ENCODE measurements at regions not wholly inside any gene's neighbourhood (a gene's known extent, or its start where the extent isn't known, plus 50 kb on each side); places are given as distances from the start of the nearest gene placed in this dataset.

- no peak overlapping the region for H3K27ac ChIP-seq (ENCODE audit: low read depth in 1 of 2, low read length in 1 of 2)
- H3K4me3 ChIP-seq: no peak overlapping the region
- H3K36me3 ChIP-seq (ENCODE audit: control insufficient read depth in 4 of 4, insufficient read depth in 4 of 4, low read length in 4 of 4): no peaks in the 10 kb centered on the region
- H3K9me3 ChIP-seq (ENCODE audit: control insufficient read depth in 4 of 4, insufficient read depth in 3 of 4, low read length in 3 of 4): no peaks in the 10 kb centered on the region
- no peak overlapping the region for H3K9ac ChIP-seq (ENCODE audit: insufficient read depth in 1 of 2, low read length in 2 of 2)
- DNase-seq: no peak
- H3K4me1 ChIP-seq (ENCODE audit: control insufficient read depth in 5 of 5, insufficient read depth in 5 of 5, low read length in 5 of 5): no peaks in the 10 kb centered on the region
- WGBS, 2 donors: 68 to 82% methylated on average over 2 of the region's 2 CpGs
- TF ChIP-seq CTCF (IDR thresholded peaks at IDR 0.05; ENCODE audit: control extremely low read depth, extremely low read depth): no peak
- H3K27me3 ChIP-seq (ENCODE audit: control insufficient read depth in 3 of 3, insufficient read depth in 3 of 3, low read length in 2 of 3): no peaks in the 10 kb centered on the region
- ATAC-seq (ENCODE audit: insufficient read depth, low FRiP score): no peak
Measured at GRCh38 chr6:7035837-7036249, 71.9 kb upstream of the RREB1 start.

- no peak overlapping the region for H3K9ac ChIP-seq (ENCODE audit: insufficient read depth in 1 of 2, low read length in 2 of 2)
- H3K4me3 ChIP-seq: no peak overlapping the region
- ATAC-seq (ENCODE audit: insufficient read depth, low FRiP score) (no peak), DNase-seq (no peak)
- H3K27me3 ChIP-seq (ENCODE audit: control insufficient read depth in 3 of 3, insufficient read depth in 3 of 3, low read length in 2 of 3): no peaks in the 10 kb centered on the region
- H3K9me3 ChIP-seq (ENCODE audit: control insufficient read depth in 4 of 4, insufficient read depth in 3 of 4, low read length in 3 of 4): no peaks in the 10 kb centered on the region
- 45 to 71% methylated on average over 3 of the region's 3 CpGs for WGBS, 2 donors
- no peaks in the 10 kb centered on the region for H3K36me3 ChIP-seq (ENCODE audit: control insufficient read depth in 4 of 4, insufficient read depth in 4 of 4, low read length in 4 of 4)
- H3K27ac ChIP-seq (ENCODE audit: low read depth in 1 of 2, low read length in 1 of 2): no peak overlapping the region
- peaks cover 0 to 4% (median 0%) of the 10 kb centered on the region in 5 donors for H3K4me1 ChIP-seq (ENCODE audit: control insufficient read depth in 5 of 5, insufficient read depth in 5 of 5, low read length in 5 of 5)
- TF ChIP-seq CTCF (IDR thresholded peaks at IDR 0.05; ENCODE audit: control extremely low read depth, extremely low read depth): no peak
Measured at GRCh38 chr6:7041511-7042026, 66.2 kb upstream of the RREB1 start.

DNA sequence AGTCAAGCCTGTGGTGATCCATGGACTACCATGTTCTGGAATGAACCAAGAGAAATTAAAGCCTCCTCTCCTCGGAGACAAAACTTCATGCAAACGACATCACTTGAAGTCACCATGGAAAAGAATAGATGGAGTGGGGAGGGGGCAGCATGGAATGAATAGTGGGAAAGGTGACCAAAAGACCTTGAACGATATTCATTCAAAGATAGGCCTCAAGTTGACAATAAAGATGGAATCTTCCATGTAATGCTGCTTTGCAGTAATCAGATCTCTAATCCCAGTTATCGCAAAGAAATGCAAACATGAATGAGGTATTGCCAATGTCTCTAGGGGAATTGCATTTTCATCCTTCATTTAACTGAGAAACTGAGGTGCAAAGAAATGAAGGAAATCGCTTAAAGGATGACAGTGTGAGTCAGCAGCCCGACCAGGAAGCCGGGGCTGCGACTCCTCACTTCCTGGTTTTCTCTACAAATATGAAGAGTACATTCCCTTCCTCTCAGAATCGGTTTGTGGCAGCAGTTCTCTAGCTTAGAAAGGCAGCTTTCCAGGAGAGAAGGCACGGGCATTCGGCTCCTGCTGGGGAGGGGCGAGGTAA, 65.6 kb upstream of the RREB1 start:
- H3K27ac ChIP-seq (ENCODE audit: low read depth in 1 of 2, low read length in 1 of 2): peak overlapping the region in 1 of 2 donors; percentile 34
- ATAC-seq (ENCODE audit: insufficient read depth, low FRiP score) (no peak), DNase-seq (no peak)
- H3K4me3 ChIP-seq: no peak overlapping the region
- H3K36me3 ChIP-seq (ENCODE audit: control insufficient read depth in 4 of 4, insufficient read depth in 4 of 4, low read length in 4 of 4): no peaks in the 10 kb centered on the region
- WGBS, 2 donors: 45 to 46% methylated on average over 12 of the region's 12 CpGs
- H3K9ac ChIP-seq (ENCODE audit: insufficient read depth in 1 of 2, low read length in 2 of 2): no peak overlapping the region
- H3K27me3 ChIP-seq (ENCODE audit: control insufficient read depth in 3 of 3, insufficient read depth in 3 of 3, low read length in 2 of 3): no peaks in the 10 kb centered on the region
- no peaks in the 10 kb centered on the region for H3K9me3 ChIP-seq (ENCODE audit: control insufficient read depth in 4 of 4, insufficient read depth in 3 of 4, low read length in 3 of 4)
- no peak for TF ChIP-seq CTCF (IDR thresholded peaks at IDR 0.05; ENCODE audit: control extremely low read depth, extremely low read depth)
- peaks cover 0 to 4% (median 0%) of the 10 kb centered on the region in 5 donors for H3K4me1 ChIP-seq (ENCODE audit: control insufficient read depth in 5 of 5, insufficient read depth in 5 of 5, low read length in 5 of 5)

Data from lung (tissue), 11 donors.